Lower leg skin (tissue), 3 donors: ENCODE measurements at regions not wholly inside any gene's neighbourhood (a gene's known extent, or its start where the extent isn't known, plus 50 kb on each side); places are given as distances from the start of the nearest gene placed in this dataset.

Source experiments
- CTCF ChIP-seq, 3 donors: fragments of 450-650 bp; IDR thresholded peaks; one replicate each; pipeline ENCODE4 v1.5.1; 2016; ENCODE audit warnings: antibody characterized with exemption in 3 of 3, mild to moderate bottlenecking in 3 of 3, moderate library complexity in 2 of 3
- POLR2A ChIP-seq, 2 donors: fragments of 450-650 bp; IDR thresholded peaks; one replicate each; pipeline ENCODE4 v1.6.1; 2016 to 2017; ENCODE audit warnings: antibody characterized with exemption in 2 of 2, mild to moderate bottlenecking in 1 of 2, moderate library complexity in 1 of 2

GRCh38 chr4:111556141-111556781 lies 589.0 kb upstream of the FAM241A start:
- TF ChIP-seq CTCF (IDR thresholded peaks at IDR 0.05) = no peak
- TF ChIP-seq POLR2A (IDR thresholded peaks at IDR 0.05) = no peak
